ENCODE measurements at regions not wholly inside any gene's neighbourhood (a gene's known extent, or its start where the extent isn't known, plus 50 kb on each side); places are given as distances from the start of the nearest gene placed in this dataset.

GRCh38 chr11:90788961-90789360 lies 566.1 kb upstream of the CHORDC1 start:
- intact Hi-C loops (cut with micrococcal nuclease), result no loop called here

GRCh38 chr11:90784241-90784814 lies 561.5 kb upstream of the CHORDC1 start:
- intact Hi-C loops (cut with micrococcal nuclease), result no loop called here

- intact Hi-C loops (cut with micrococcal nuclease), result no loop called here
Measured at GRCh38 chr11:90783111-90783510, 560.3 kb upstream of the CHORDC1 start.

- intact Hi-C loops (cut with micrococcal nuclease), result no loop called here
Measured at GRCh38 chr11:90779098-90779497, 556.2 kb upstream of the CHORDC1 start.

GRCh38 chr11:90775567-90776165 lies 552.8 kb upstream of the CHORDC1 start:
- intact Hi-C loops (cut with micrococcal nuclease), result no loop called here

GRCh38 chr11:90774727-90775566 lies 552.1 kb upstream of the CHORDC1 start:
- intact Hi-C loops (cut with micrococcal nuclease), result no loop called here

- intact Hi-C loops (cut with micrococcal nuclease), result no loop called here
Measured at GRCh38 chr11:90770007-90770406, 547.2 kb upstream of the CHORDC1 start.

- intact Hi-C loops (cut with micrococcal nuclease), result no loop called here
Measured at GRCh38 chr11:90766121-90766520, 543.3 kb upstream of the CHORDC1 start.

GRCh38 chr11:90764691-90765090 lies 541.8 kb upstream of the CHORDC1 start:
- intact Hi-C loops (cut with micrococcal nuclease), result no loop called here

- intact Hi-C loops (cut with micrococcal nuclease), result no loop called here
Measured at GRCh38 chr11:90757849-90758494, 535.1 kb upstream of the CHORDC1 start.

GRCh38 chr11:90756617-90757016 lies 533.8 kb upstream of the CHORDC1 start:
- intact Hi-C loops (cut with micrococcal nuclease), result no loop called here

- intact Hi-C loops (cut with micrococcal nuclease), result no loop called here
Measured at GRCh38 chr11:90753546-90753945, 530.7 kb upstream of the CHORDC1 start.

- intact Hi-C loops (cut with micrococcal nuclease), result no loop called here
Measured at GRCh38 chr11:90747057-90747456, 524.2 kb upstream of the CHORDC1 start.

- intact Hi-C loops (cut with micrococcal nuclease), result no loop called here
Measured at GRCh38 chr11:90744169-90744568, 521.3 kb upstream of the CHORDC1 start.

- intact Hi-C loops (cut with micrococcal nuclease), result no loop called here
Measured at GRCh38 chr11:90738799-90739198, 516.0 kb upstream of the CHORDC1 start.

GRCh38 chr11:90737444-90738050 lies 514.7 kb upstream of the CHORDC1 start:
- intact Hi-C loops (cut with micrococcal nuclease), result no loop called here

- intact Hi-C loops (cut with micrococcal nuclease), result no loop called here
Measured at GRCh38 chr11:90732486-90732885, 509.6 kb upstream of the CHORDC1 start.

- intact Hi-C loops (cut with micrococcal nuclease), result no loop called here
Measured at GRCh38 chr11:90723475-90723874, 500.6 kb upstream of the CHORDC1 start.

GRCh38 chr11:90722552-90723190 lies 499.8 kb upstream of the CHORDC1 start:
- intact Hi-C loops (cut with micrococcal nuclease), result no loop called here

GRCh38 chr11:90717522-90717921 lies 494.7 kb upstream of the CHORDC1 start:
- intact Hi-C loops (cut with micrococcal nuclease), result no loop called here

- intact Hi-C loops (cut with micrococcal nuclease), result no loop called here
Measured at GRCh38 chr11:90705661-90706060, 482.8 kb upstream of the CHORDC1 start.

Measured in T-helper 1 cell treated with Interleukin-12 subunit alpha and Interleukin-12 subunit beta and Interleukin-4 antibody, amounts not matched to agents 30 ng/mL and 1 ng/mL, for 36 hours (primary cell).